Spleen (tissue), 7 donors: ENCODE measurements at regions not wholly inside any gene's neighbourhood (a gene's known extent, or its start where the extent isn't known, plus 50 kb on each side); places are given as distances from the start of the nearest gene placed in this dataset.

ENCODE experiments used
- POLR2A ChIP-seq, 3 donors: fragments of 450-650 bp; IDR thresholded peaks; one replicate each; pipeline ENCODE4 v1.5.1; 2017; ENCODE audit warnings: antibody characterized with exemption in 3 of 3, mild to moderate bottlenecking in 1 of 3
- TF ChIP-seq, protein P1 (sequence below), 11 experiments: fragments of 200-600 bp in 7 of 11; fragments of 450-650 bp in 4 of 11; sonication (generic) in 4 of 11; IDR thresholded peaks in 8 of 11; conservative IDR thresholded peaks in 3 of 11; 1 replicate in 7 of 11; 2 replicates in 4 of 11; pipeline versions ENCODE4 v1.4.0 to v1.8.0; 2016 to 2021; ENCODE audit warnings: antibody characterized with exemption in 11 of 11, inconsistent platforms in 4 of 11, mild to moderate bottlenecking in 1 of 11
- donor health status: DM: no; HTN: no; CAD: no; lungs with moderate emphysema.
- donor health status: DM: no; HTN: no; CAD: no.
- donor health status: DM: no; HTN: no; CAD: no.

GRCh38 chr2:76612764-76613163 is 902.0 kb upstream of the GCFC2 start:
- TF ChIP-seq POLR2A (IDR thresholded peaks at IDR 0.05), result no peak
- TF ChIP-seq, protein P1, sequence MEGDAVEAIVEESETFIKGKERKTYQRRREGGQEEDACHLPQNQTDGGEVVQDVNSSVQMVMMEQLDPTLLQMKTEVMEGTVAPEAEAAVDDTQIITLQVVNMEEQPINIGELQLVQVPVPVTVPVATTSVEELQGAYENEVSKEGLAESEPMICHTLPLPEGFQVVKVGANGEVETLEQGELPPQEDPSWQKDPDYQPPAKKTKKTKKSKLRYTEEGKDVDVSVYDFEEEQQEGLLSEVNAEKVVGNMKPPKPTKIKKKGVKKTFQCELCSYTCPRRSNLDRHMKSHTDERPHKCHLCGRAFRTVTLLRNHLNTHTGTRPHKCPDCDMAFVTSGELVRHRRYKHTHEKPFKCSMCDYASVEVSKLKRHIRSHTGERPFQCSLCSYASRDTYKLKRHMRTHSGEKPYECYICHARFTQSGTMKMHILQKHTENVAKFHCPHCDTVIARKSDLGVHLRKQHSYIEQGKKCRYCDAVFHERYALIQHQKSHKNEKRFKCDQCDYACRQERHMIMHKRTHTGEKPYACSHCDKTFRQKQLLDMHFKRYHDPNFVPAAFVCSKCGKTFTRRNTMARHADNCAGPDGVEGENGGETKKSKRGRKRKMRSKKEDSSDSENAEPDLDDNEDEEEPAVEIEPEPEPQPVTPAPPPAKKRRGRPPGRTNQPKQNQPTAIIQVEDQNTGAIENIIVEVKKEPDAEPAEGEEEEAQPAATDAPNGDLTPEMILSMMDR (IDR thresholded peaks at IDR 0.05 in 8 of 11, conservative IDR thresholded peaks at IDR 0.05 in 3 of 11), result no peak
